ENCODE measurements at regions not wholly inside any gene's neighbourhood (a gene's known extent, or its start where the extent isn't known, plus 50 kb on each side); places are given as distances from the start of the nearest gene placed in this dataset.
"Not testable (repeated sequence)": the region's sequence is repeated elsewhere in the genome, so short reads cannot be mapped to it uniquely, and the experiment has no call there.

GRCh38 chr7:1300636-1301035 lies 68.0 kb downstream of the UNCX start:
- DNase-seq, result no peak

- no peak for DNase-seq
Measured at GRCh38 chr7:1301054-1301881, 68.6 kb downstream of the UNCX start.

- no peak for DNase-seq
Measured at GRCh38 chr7:1301882-1302251, 69.2 kb downstream of the UNCX start.

GRCh38 chr7:1302936-1303335 lies 70.3 kb downstream of the UNCX start:
- DNase-seq, result no peak

GRCh38 chr7:1304011-1304410 lies 71.3 kb downstream of the UNCX start:
- DNase-seq, result not testable (repeated sequence)

- DNase-seq, result no peak
Measured at GRCh38 chr7:1305873-1306272, 73.2 kb downstream of the UNCX start.

GRCh38 chr7:1307828-1308227 lies 75.2 kb downstream of the UNCX start:
- no peak for DNase-seq

GRCh38 chr7:1309290-1309689 lies 76.6 kb downstream of the UNCX start:
- DNase-seq, result no peak

GRCh38 chr7:1309996-1310395 lies 77.3 kb downstream of the UNCX start:
- DNase-seq, result no peak

GRCh38 chr7:1310936-1311335 lies 78.3 kb downstream of the UNCX start:
- no peak for DNase-seq

- DNase-seq, result no peak
Measured at GRCh38 chr7:1311406-1312135, 78.9 kb downstream of the UNCX start.

- DNase-seq, result no peak
Measured at GRCh38 chr7:1312136-1313070, 79.7 kb downstream of the UNCX start.

GRCh38 chr7:1313613-1314012 lies 80.9 kb downstream of the UNCX start:
- DNase-seq, result no peak

GRCh38 chr7:1314021-1314907 lies 81.6 kb downstream of the UNCX start:
- DNase-seq, result no peak

- no peak for DNase-seq
Measured at GRCh38 chr7:1314908-1315450, 82.3 kb downstream of the UNCX start.

- no peak for DNase-seq
Measured at GRCh38 chr7:1316086-1316485, 83.4 kb downstream of the UNCX start.

GRCh38 chr7:1317646-1318045 lies 85.0 kb downstream of the UNCX start:
- DNase-seq, result no peak

- DNase-seq, result no peak
Measured at GRCh38 chr7:1318051-1318450, 85.4 kb downstream of the UNCX start.

- no peak for DNase-seq
Measured at GRCh38 chr7:1318661-1319060, 86.0 kb downstream of the UNCX start.

- DNase-seq, result no peak
Measured at GRCh38 chr7:1320616-1321240, 88.1 kb downstream of the UNCX start.
